ENCODE measurements at regions not wholly inside any gene's neighbourhood (a gene's known extent, or its start where the extent isn't known, plus 50 kb on each side); places are given as distances from the start of the nearest gene placed in this dataset.

DNA sequence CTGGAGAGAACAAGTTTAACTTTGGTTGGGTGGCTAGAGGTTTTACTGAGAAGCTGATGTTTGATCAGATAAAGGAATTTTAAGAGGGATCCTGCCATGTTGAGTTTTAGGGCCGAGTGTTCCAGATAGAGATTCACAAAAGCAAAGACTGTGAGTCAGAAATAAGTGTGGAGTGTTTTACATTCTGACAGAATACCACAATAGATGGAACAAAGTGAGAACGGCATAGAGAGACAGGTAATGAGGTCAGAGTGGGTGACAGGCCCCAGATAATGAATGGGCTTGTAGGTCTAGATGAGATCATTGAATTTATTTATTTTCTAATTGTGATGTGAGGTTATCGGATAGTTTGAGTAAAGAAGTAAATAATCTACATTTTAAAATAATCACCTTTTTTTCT is 502.6 kb downstream of the EPHA5 start:
- DNase-seq (ENCODE audit: low read depth, low spot score) = no peak
- TF ChIP-seq, protein P1, sequence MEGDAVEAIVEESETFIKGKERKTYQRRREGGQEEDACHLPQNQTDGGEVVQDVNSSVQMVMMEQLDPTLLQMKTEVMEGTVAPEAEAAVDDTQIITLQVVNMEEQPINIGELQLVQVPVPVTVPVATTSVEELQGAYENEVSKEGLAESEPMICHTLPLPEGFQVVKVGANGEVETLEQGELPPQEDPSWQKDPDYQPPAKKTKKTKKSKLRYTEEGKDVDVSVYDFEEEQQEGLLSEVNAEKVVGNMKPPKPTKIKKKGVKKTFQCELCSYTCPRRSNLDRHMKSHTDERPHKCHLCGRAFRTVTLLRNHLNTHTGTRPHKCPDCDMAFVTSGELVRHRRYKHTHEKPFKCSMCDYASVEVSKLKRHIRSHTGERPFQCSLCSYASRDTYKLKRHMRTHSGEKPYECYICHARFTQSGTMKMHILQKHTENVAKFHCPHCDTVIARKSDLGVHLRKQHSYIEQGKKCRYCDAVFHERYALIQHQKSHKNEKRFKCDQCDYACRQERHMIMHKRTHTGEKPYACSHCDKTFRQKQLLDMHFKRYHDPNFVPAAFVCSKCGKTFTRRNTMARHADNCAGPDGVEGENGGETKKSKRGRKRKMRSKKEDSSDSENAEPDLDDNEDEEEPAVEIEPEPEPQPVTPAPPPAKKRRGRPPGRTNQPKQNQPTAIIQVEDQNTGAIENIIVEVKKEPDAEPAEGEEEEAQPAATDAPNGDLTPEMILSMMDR (IDR thresholded peaks at IDR 0.05; ENCODE audit: low read depth, low read length) = no peak
- in situ Hi-C loops (cut with HindIII; ENCODE audit: low sequenced_read_pairs) = no loop called here
- no peak overlapping the region for H3K4me3 ChIP-seq (ENCODE audit: low read depth, low read length)

GRCh38 chr4:65152205-65152604 is 518.1 kb downstream of the EPHA5 start:
- DNase-seq (ENCODE audit: low read depth, low spot score) = no peak
- TF ChIP-seq, protein P1 (IDR thresholded peaks at IDR 0.05; ENCODE audit: low read depth, low read length) = no peak
- no peak overlapping the region for H3K4me3 ChIP-seq (ENCODE audit: low read depth, low read length)
- in situ Hi-C loops (cut with HindIII; ENCODE audit: low sequenced_read_pairs) = no loop called here

- in situ Hi-C loops (cut with HindIII; ENCODE audit: low sequenced_read_pairs) = no loop called here
- no peak overlapping the region for H3K4me3 ChIP-seq (ENCODE audit: low read depth, low read length)
- peak; percentile 0 for DNase-seq (ENCODE audit: low read depth, low spot score)
- TF ChIP-seq, protein P1 (IDR thresholded peaks at IDR 0.05; ENCODE audit: low read depth, low read length) = no peak
Observed at GRCh38 chr4:65139998-65140397, 530.3 kb downstream of the EPHA5 start.

DNA sequence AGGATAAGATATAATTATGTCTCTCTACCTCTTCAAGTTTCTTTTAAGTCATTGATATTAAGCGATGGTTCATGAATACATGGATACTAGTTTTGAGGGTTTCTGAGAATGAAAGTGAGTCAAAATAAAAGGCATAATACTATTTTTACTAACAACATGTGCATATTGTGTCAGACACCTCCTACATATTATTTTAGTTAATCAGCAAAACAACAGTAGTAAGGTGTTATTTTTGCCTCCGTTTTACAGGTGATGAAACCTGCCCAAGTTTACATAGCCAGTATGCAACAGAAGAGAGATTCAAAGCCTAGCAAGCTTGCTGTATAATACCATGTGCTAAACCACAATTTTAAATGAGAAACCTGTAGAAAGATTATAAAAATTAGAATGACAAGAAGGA is 544.1 kb downstream of the EPHA5 start:
- in situ Hi-C loops (cut with HindIII; ENCODE audit: low sequenced_read_pairs) = no loop called here
- DNase-seq (ENCODE audit: low read depth, low spot score) = no peak
- no peak overlapping the region for H3K4me3 ChIP-seq (ENCODE audit: low read depth, low read length)
- TF ChIP-seq, protein P1 (IDR thresholded peaks at IDR 0.05; ENCODE audit: low read depth, low read length) = no peak

- in situ Hi-C loops (cut with HindIII; ENCODE audit: low sequenced_read_pairs) = no loop called here
- no peak overlapping the region for H3K4me3 ChIP-seq (ENCODE audit: low read depth, low read length)
- TF ChIP-seq, protein P1 (IDR thresholded peaks at IDR 0.05; ENCODE audit: low read depth, low read length) = no peak
- DNase-seq (ENCODE audit: low read depth, low spot score) = no peak
Observed at GRCh38 chr4:65120287-65120686, 550.0 kb downstream of the EPHA5 start.

DNA sequence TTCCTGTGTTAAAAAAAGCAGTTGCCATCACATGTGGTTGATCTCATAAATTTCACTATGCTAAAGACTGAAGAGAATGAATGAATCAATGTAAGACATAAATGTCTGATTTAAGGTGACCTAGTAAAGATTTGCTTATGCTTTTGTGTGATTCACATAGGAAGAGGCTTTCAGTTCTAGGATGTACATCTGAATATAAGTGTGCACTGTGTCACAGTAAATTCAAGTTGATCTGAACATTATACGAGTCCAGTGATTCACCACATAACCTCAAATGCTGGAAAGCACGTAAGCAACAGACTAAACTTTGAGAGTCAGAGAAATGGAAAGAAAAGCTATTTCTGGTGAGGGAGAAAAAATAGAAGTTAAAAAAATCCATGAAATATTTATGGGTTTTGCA is 567.9 kb downstream of the EPHA5 start:
- TF ChIP-seq, protein P1 (IDR thresholded peaks at IDR 0.05; ENCODE audit: low read depth, low read length) = no peak

GRCh38 chr4:65096630-65097029 is 573.7 kb downstream of the EPHA5 start:
- no peak for DNase-seq (ENCODE audit: low read depth, low spot score)
- TF ChIP-seq, protein P1 (IDR thresholded peaks at IDR 0.05; ENCODE audit: low read depth, low read length) = no peak
- in situ Hi-C loops (cut with HindIII; ENCODE audit: low sequenced_read_pairs) = no loop called here
- H3K4me3 ChIP-seq (ENCODE audit: low read depth, low read length) = no peak overlapping the region

More for the DNA sequence above, 567.9 kb downstream of the EPHA5 start:
- DNase-seq (ENCODE audit: low read depth, low spot score) = no peak
- in situ Hi-C loops (cut with HindIII; ENCODE audit: low sequenced_read_pairs) = no loop called here
- H3K4me3 ChIP-seq (ENCODE audit: low read depth, low read length) = no peak overlapping the region
